HUES64 (cell line): ENCODE measurements at regions not wholly inside any gene's neighbourhood (a gene's known extent, or its start where the extent isn't known, plus 50 kb on each side); places are given as distances from the start of the nearest gene placed in this dataset.

Source experiments
- H3K27ac ChIP-seq: 2 replicates; pipeline ENCODE4 v1.7.0; 2013; ENCODE audit warnings: low read depth, low read length, inconsistent platforms
- H3K27me3 ChIP-seq: 2 replicates; pipeline ENCODE4 v1.6.1; 2013; ENCODE audit warnings: mild to moderate bottlenecking, low read length; ENCODE audit not compliant: insufficient read depth
- H3K36me3 ChIP-seq: 2 replicates; pipeline ENCODE4 v1.6.1; 2013; ENCODE audit warnings: mild to moderate bottlenecking, low read length; ENCODE audit not compliant: insufficient read depth
- H3K4me1 ChIP-seq: 2 replicates; pipeline ENCODE4 v1.6.1; 2013; ENCODE audit warnings: mild to moderate bottlenecking, low read length, moderate library complexity; ENCODE audit not compliant: insufficient read depth
- H3K4me3 ChIP-seq: 2 replicates; pipeline ENCODE4 v1.5.1; 2013; ENCODE audit warnings: mild to moderate bottlenecking, low read length, moderate library complexity
- H3K9ac ChIP-seq: 2 replicates; pipeline ENCODE4 v1.6.1; 2013; ENCODE audit warnings: mild to moderate bottlenecking, low read depth, low read length
- H3K9me3 ChIP-seq: 2 replicates; pipeline ENCODE4 v1.6.1; 2013; ENCODE audit warnings: low read depth, low read length; ENCODE audit not compliant: insufficient read depth
- WGBS: fragments of 150-250, 120-280 bp; methylation state at CpG from one replicate; pipeline ENCODE4 v1.1.7; 2013; ENCODE audit warnings: missing lambda C conversion rate; 5-methylcytosine and 5-hydroxymethylcytosine counted together

DNA sequence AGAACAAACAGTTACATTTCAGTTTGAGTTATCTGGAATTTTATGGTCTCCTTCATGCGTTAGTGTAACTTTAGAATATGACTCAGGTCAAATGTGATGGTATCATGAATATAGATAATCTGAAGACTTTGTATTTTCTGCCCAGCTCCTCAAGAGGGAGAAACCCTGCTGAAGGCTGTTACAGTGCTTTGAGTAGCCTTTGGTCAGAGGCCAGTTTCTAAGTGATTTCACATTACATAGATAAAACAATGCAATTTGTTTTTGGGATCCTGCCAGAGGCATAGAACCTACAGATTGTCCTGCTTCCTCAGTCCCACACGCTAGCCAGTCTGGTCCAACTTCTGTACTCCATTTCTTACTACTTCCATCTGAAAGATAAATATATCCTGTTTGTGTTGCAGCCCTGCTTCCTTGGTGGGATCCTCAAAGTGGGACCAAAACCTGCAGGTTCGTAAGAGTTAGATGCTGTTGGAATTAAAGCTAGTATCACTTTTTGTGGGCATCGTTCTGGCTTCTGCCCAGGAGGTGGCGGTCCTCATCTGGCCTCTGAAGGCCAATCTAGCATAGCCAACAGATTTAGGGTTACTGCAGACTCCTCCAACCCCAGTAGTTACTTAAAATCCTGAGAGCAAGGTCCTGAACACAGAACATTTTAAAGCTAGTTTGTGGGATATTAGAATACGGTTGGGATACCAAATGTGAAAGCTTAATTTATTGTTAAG, 645.8 kb upstream of the USP24 start:
- Histone ChIP-seq H3K9ac (no peak overlapping the region), H3K4me1 (no peaks in the 10 kb centered on the region), H3K9me3 (no peaks in the 10 kb centered on the region), H3K36me3 (no peaks in the 10 kb centered on the region), H3K27me3 (no peaks in the 10 kb centered on the region), H3K4me3 (no peak overlapping the region), H3K27ac (no peak overlapping the region)
- 70% methylated on average over 6 of the region's 6 CpGs for WGBS

DNA sequence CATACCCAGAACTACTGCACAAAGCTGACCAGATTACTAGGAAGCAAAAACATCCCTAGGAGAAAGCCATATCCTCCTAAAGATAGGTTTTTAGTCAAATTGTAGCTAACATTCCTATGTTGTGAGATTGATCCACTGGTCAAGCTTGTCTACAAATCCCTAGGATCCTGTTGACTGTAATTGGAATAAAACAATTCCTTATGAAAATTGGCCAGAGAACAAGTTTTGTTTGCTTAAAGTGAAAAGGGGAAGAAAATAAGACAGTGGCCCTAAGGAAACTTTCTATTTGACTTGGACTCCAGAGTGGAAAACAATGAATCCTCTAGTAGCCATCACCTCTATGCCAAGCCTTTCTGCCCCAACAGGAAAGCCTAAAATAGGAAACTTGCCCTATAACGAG, 645.2 kb upstream of the USP24 start:
- H3K36me3 ChIP-seq, result no peaks in the 10 kb centered on the region
- H3K9me3 ChIP-seq, result no peaks in the 10 kb centered on the region
- WGBS, result 85% methylated on average over 1 of the region's 1 CpG
- H3K4me1 ChIP-seq, result no peaks in the 10 kb centered on the region
- no peak overlapping the region for H3K27ac ChIP-seq
- no peak overlapping the region for H3K4me3 ChIP-seq
- no peaks in the 10 kb centered on the region for H3K27me3 ChIP-seq
- no peak overlapping the region for H3K9ac ChIP-seq

DNA sequence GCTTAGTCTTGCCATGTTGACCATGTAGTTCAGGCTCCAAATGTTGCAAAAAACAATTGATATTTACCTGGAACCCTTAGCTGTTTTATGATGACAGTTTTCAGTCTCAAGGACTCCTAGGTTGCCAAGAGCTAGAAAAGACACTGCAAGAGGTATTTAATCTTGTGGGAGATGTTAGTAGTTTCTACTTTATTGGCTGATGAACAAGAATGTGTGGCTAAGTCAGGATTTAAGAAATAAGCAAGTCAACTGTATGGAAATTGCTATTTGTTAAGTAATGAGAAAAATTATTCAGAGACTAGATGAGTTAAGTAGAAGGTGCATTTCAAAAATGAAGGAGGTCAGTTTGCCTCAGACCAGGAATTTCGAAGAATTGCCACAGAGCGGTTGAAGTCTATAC, 639.7 kb upstream of the USP24 start:
- H3K4me3 ChIP-seq, result no peak overlapping the region
- H3K9me3 ChIP-seq, result no peaks in the 10 kb centered on the region

DNA sequence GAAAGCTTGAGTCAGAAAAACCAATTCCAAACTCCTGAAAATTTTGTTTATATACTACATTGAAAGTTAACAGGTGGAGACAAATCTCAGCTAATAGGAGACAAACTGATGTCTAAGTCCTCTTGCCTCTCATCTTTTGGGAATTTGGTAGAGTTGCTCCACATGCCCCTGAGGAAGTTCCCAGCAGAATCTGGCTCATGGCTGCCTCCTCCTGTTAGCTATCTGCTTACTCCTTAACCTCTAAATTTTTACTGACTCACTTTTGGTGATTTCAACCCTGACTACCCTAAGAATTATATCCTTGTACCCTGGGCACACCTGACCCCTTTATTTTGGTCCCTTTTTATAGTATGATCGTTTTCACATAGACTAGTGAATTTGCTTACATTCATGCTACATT, 633.7 kb upstream of the USP24 start:
- H3K27me3 ChIP-seq, result no peaks in the 10 kb centered on the region
- no peak overlapping the region for H3K9ac ChIP-seq
- H3K27ac ChIP-seq, result no peak overlapping the region
- no peaks in the 10 kb centered on the region for H3K9me3 ChIP-seq
- no CpG with 5 or more reads among the region's 1 CpG for WGBS
- H3K4me1 ChIP-seq, result no peaks in the 10 kb centered on the region
- no peaks in the 10 kb centered on the region for H3K36me3 ChIP-seq
- H3K4me3 ChIP-seq, result no peak overlapping the region

More for the DNA sequence above, 639.7 kb upstream of the USP24 start:
- Histone ChIP-seq H3K36me3 (no peaks in the 10 kb centered on the region), H3K27me3 (no peaks in the 10 kb centered on the region), H3K9ac (no peak overlapping the region), H3K27ac (no peak overlapping the region), H3K4me1 (no peaks in the 10 kb centered on the region)
- WGBS, result 100% methylated on average over 2 of the region's 2 CpGs

DNA sequence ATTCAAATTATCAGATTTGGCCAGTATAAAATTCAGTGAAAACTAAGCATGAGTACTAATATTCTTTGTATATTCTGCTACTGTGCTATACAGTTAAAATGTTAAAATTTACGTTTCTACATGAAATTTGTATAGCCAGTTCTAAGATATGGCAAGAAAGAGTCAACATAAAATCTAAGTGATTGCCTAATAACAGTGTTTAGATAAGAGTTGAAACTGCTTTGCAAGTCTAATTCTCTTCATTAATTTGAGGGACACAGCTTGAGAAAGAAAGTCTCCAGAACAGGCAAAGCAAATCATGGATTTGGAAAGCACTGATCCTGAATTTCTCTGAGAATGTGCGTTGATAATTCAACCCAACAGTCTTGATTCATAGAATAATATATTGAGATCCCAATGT, 630.9 kb upstream of the USP24 start:
- 90% methylated on average over 2 of the region's 2 CpGs for WGBS
- H3K9ac ChIP-seq, result no peak overlapping the region
- H3K36me3 ChIP-seq, result no peaks in the 10 kb centered on the region
- H3K27me3 ChIP-seq, result no peaks in the 10 kb centered on the region
- H3K9me3 ChIP-seq, result no peaks in the 10 kb centered on the region
- no peaks in the 10 kb centered on the region for H3K4me1 ChIP-seq
- H3K4me3 ChIP-seq, result no peak overlapping the region
- no peak overlapping the region for H3K27ac ChIP-seq

DNA sequence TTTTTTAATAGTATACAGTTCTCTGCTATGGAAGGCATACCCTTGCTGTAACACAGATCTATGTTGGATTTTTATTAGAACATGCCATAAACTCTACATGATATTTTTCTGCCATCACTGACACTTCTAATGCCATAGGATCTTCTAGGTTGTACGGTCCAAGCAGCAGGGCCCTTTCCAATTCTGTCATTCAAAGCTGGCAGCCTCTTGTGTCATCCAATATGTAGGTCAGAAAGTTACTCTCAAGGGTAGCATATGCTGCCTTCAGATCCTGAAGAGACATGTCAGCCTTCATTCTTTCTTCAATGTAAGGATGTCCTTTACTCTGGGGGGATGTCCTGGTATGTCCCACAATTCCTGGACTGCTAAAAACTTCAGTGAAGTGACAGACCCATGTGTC, 629.2 kb upstream of the USP24 start:
- no peak overlapping the region for H3K27ac ChIP-seq
- no peaks in the 10 kb centered on the region for H3K9me3 ChIP-seq
- H3K36me3 ChIP-seq, result no peaks in the 10 kb centered on the region
- no peak overlapping the region for H3K9ac ChIP-seq
- no peak overlapping the region for H3K4me3 ChIP-seq
- WGBS, result 94% methylated on average over 1 of the region's 1 CpG
- no peaks in the 10 kb centered on the region for H3K27me3 ChIP-seq
- no peaks in the 10 kb centered on the region for H3K4me1 ChIP-seq

DNA sequence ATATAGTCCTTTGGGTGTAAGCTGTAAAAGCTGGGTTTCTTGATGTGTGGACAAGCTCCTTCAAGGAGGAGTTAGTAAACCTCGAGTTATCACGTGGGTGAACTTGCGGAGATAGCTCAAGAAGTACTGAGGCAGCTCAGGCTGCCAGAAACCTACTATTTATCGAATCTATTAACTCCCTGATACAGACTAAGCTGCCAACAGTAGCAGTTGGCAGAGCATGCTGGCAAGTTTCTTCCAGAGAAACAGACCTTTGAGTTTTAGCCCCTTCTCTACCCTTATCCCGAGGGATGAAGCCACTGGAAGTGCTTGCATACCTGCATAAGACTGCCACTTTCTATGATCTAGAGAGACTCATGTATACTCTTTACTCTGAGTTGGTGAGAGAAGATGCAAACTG, 624.5 kb upstream of the USP24 start:
- no peak overlapping the region for H3K4me3 ChIP-seq
- no peaks in the 10 kb centered on the region for H3K36me3 ChIP-seq
- 91% methylated on average over 5 of the region's 5 CpGs for WGBS
- no peak overlapping the region for H3K9ac ChIP-seq
- H3K27ac ChIP-seq, result no peak overlapping the region
- H3K9me3 ChIP-seq, result no peaks in the 10 kb centered on the region
- no peaks in the 10 kb centered on the region for H3K27me3 ChIP-seq
- H3K4me1 ChIP-seq, result no peaks in the 10 kb centered on the region

DNA sequence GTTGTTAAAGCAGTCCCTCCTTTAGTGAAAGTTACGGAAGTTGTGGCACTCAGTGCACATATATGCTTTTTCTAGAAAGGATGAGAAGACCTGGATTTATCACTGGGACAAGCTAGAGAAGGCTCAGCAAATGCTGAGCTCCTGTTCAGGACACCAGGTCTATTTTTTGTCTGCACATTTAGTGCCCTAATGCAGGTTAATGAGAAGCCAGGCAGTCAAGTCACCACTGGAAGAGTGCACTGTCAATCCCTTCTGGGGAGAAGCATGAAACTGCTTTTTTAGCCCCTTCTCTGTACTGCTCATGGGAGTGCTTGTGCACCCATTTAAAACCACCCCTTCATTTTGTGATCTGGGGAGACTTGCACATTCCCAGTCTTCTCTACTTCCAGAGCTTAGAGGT, 624.1 kb upstream of the USP24 start:
- 98% methylated on average over 1 of the region's 1 CpG for WGBS
- H3K9me3 ChIP-seq, result no peaks in the 10 kb centered on the region
- no peaks in the 10 kb centered on the region for H3K27me3 ChIP-seq
- H3K9ac ChIP-seq, result no peak overlapping the region
- H3K4me1 ChIP-seq, result no peaks in the 10 kb centered on the region
- H3K4me3 ChIP-seq, result no peak overlapping the region
- H3K36me3 ChIP-seq, result no peaks in the 10 kb centered on the region
- H3K27ac ChIP-seq, result no peak overlapping the region

DNA sequence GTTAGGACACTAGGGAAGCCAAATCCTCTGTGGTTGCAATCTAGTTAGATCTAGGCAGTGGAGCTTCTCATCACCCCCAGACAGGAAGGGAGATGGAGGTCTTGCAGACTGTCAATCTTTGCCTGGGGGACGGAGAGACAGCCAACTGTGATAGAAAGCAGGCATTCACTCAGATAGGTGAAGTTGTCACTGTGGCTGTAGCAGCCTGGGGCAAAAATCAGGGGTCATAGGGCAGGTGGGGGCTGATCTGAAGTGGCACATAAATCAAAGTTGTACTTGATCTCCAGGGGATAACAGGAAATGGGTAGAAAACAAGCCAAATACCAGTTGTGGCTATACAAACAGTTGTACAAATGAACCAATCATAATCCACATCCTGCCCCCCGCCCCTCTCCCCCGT, 620.9 kb upstream of the USP24 start:
- Histone ChIP-seq H3K9ac (no peak overlapping the region), H3K4me1 (no peaks in the 10 kb centered on the region), H3K4me3 (no peak overlapping the region), H3K9me3 (no peaks in the 10 kb centered on the region), H3K36me3 (no peaks in the 10 kb centered on the region), H3K27ac (no peak overlapping the region), H3K27me3 (no peaks in the 10 kb centered on the region)
- 90% methylated on average over 3 of the region's 3 CpGs for WGBS

DNA sequence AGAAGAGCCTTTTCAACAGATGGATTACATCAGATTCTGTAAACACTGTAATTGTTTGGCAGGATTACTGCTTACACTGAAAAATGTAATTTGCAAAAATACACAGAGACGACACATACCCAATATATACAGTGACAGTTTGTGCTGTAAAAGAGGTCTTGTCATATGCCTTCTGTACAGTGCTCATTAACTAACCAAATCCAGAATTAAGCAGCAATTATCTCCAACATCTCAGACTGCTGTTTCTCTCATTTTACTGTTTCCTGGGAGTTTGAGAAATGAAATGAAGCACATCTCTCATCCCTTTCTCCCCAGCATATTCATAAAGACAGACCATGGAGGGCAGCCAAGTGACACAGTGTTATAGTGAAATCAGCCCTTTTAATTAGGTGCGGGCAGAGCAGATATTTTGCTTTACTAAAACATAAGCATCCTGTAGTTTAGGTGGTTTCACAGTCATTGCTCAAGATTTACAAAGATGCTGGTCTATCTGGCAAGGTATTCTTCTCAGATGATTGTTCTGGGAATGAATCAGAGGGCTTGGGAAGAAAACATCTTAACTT, 618.4 kb upstream of the USP24 start:
- H3K36me3 ChIP-seq, result no peaks in the 10 kb centered on the region
- no peak overlapping the region for H3K4me3 ChIP-seq
- 100% methylated on average over 2 of the region's 2 CpGs for WGBS
- no peaks in the 10 kb centered on the region for H3K9me3 ChIP-seq
- H3K9ac ChIP-seq, result no peak overlapping the region
- H3K27me3 ChIP-seq, result no peaks in the 10 kb centered on the region
- no peak overlapping the region for H3K27ac ChIP-seq
- H3K4me1 ChIP-seq, result no peaks in the 10 kb centered on the region

DNA sequence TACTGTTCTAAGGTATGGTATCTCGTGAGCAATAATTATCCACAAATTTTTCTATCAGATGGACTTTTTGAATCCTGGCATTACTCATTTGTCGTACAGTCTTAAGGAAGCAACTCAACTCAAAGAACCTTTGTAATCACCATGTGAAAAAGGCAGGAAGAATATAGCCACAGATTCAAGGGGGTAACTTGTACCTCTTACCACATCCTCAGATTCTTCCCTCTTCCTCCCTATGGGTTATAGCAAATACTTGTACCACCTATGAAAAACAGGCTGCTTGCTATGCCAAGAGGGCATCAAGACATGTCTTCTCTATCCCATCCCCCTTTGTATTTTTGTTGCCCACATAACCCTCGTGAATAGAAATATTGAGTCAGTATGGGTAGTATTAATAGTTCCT, 616.6 kb upstream of the USP24 start:
- WGBS, result 93% methylated on average over 3 of the region's 3 CpGs
- no peaks in the 10 kb centered on the region for H3K27me3 ChIP-seq
- no peaks in the 10 kb centered on the region for H3K9me3 ChIP-seq
- no peaks in the 10 kb centered on the region for H3K36me3 ChIP-seq
- no peak overlapping the region for H3K9ac ChIP-seq
- no peaks in the 10 kb centered on the region for H3K4me1 ChIP-seq
- H3K4me3 ChIP-seq, result no peak overlapping the region
- no peak overlapping the region for H3K27ac ChIP-seq

DNA sequence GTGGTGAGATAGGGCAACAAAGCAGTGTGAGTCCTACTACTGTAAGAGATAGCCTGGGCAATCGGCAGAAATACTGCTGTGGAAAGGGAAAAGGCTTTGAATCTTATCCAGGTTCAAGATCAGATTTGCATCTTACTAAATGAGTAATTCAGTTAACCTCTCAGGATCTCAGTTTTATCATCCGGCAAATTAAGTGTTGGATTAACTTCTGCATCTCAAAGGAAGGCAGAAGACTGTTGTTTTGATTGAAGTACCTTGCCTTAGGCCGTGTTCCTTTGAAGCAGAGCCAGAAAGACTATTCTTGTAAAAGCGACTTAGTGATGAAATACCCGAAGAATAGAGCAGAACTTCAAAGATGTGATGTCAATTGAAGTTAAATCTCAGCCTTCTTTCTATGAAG, 612.9 kb upstream of the USP24 start:
- Histone ChIP-seq H3K9me3 (no peaks in the 10 kb centered on the region), H3K9ac (no peak overlapping the region), H3K27me3 (no peaks in the 10 kb centered on the region), H3K4me1 (no peaks in the 10 kb centered on the region), H3K27ac (no peak overlapping the region), H3K36me3 (no peaks in the 10 kb centered on the region), H3K4me3 (no peak overlapping the region)
- WGBS, result 83% methylated on average over 5 of the region's 5 CpGs
